ENCODE measurements at regions not wholly inside any gene's neighbourhood (a gene's known extent, or its start where the extent isn't known, plus 50 kb on each side); places are given as distances from the start of the nearest gene placed in this dataset.

GRCh38 chr17:62161405-62162148, 96.5 kb upstream of the MED13 start (continued):
- no peak for TF ChIP-seq ZNF462 (CRISPR knock-in tag; IDR thresholded peaks at IDR 0.05)

- H3K9me2 ChIP-seq (ENCODE audit: insufficient read depth), result no peaks in the 10 kb centered on the region
- Mint-ChIP-seq H3K27ac (no peak overlapping the region), H3K36me3 (ENCODE audit: low read depth) (no peaks in the 10 kb centered on the region), H3K4me1 (no peaks in the 10 kb centered on the region), H3K4me3 (no peak overlapping the region), H3K27me3 (ENCODE audit: insufficient read depth, low read depth, poor library complexity) (peaks cover 4% of the 10 kb centered on the region), H3K9me3 (no peaks in the 10 kb centered on the region)
- ATAC-seq, result no peak
- no peaks in the 10 kb centered on the region for H3F3A ChIP-seq (replicated peaks; ENCODE audit: low read depth)
- H3K36me3 ChIP-seq (ENCODE audit: insufficient read depth), result no peaks in the 10 kb centered on the region
- H3K79me2 ChIP-seq (replicated peaks; ENCODE audit: insufficient read depth), result no peaks in the 10 kb centered on the region
- H2AFZ ChIP-seq, result no peak overlapping the region
- no peaks in the 10 kb centered on the region for H4K20me1 ChIP-seq (replicated peaks; ENCODE audit: insufficient read depth)
- no peaks in the 10 kb centered on the region for H3K27me3 ChIP-seq (ENCODE audit: insufficient read depth)
- no peak overlapping the region for H3K4me3 ChIP-seq
- H3K4me1 ChIP-seq (ENCODE audit: insufficient read depth), result no peaks in the 10 kb centered on the region
- no peak for DNase-seq (ENCODE audit: low spot score)
- no peak overlapping the region for H3K4me2 ChIP-seq
- no peak overlapping the region for H3K27ac ChIP-seq (ENCODE audit: low read depth)
- no peak for TF ChIP-seq POLR2AphosphoS5 (IDR thresholded peaks at IDR 0.05; ENCODE audit: low read depth)
- TF ChIP-seq CREB1 (CRISPR knock-in tag; IDR thresholded peaks at IDR 0.05; ENCODE audit: low read depth), result no peak
- TF ChIP-seq EZH2 (IDR thresholded peaks at IDR 0.05; ENCODE audit: low read depth, unreplicated experiment), result no peak
- no peak for TF ChIP-seq NANOG (IDR thresholded peaks at IDR 0.05; ENCODE audit: borderline replicate concordance)
- TF ChIP-seq JUNB (IDR thresholded peaks at IDR 0.05; ENCODE audit: unreplicated experiment), result no peak
- no peak for TF ChIP-seq ETS1 (IDR thresholded peaks at IDR 0.05)
- TF ChIP-seq ZNF114 (CRISPR knock-in tag; IDR thresholded peaks at IDR 0.05), result no peak
- TF ChIP-seq REST (IDR thresholded peaks at IDR 0.05; ENCODE audit: unreplicated experiment), result no peak
- no peak for TF ChIP-seq STAT1 (IDR thresholded peaks at IDR 0.05; ENCODE audit: unreplicated experiment)
- TF ChIP-seq ZNF331 (CRISPR knock-in tag; IDR thresholded peaks at IDR 0.05; ENCODE audit: low read depth), result no peak
These were observed 95.7 kb upstream of the MED13 start for GRCh38 chr17:62160816-62161215.
